Stimulated activated naive CD8-positive, alpha-beta T cell treated with anti-CD3 and anti-CD28 coated beads, Interleukin-15, Interleukin-2, amounts not matched to agents 100 U/mL and 50 U/mL, for 24 hours (primary cell): ENCODE measurements at regions not wholly inside any gene's neighbourhood (a gene's known extent, or its start where the extent isn't known, plus 50 kb on each side); places are given as distances from the start of the nearest gene placed in this dataset.
"Not testable (repeated sequence)": the region's sequence is repeated elsewhere in the genome, so short reads cannot be mapped to it uniquely, and the experiment has no call there.

Experiments used
- ATAC-seq: fragments of 150-1000 bp; cut with Tn5 transposase; one replicate; pipeline ENCODE4 v1.10.0; 2021
- DNase-seq: peaks from one replicate; pipeline ENCODE4 v3.0.0; 2021

DNA sequence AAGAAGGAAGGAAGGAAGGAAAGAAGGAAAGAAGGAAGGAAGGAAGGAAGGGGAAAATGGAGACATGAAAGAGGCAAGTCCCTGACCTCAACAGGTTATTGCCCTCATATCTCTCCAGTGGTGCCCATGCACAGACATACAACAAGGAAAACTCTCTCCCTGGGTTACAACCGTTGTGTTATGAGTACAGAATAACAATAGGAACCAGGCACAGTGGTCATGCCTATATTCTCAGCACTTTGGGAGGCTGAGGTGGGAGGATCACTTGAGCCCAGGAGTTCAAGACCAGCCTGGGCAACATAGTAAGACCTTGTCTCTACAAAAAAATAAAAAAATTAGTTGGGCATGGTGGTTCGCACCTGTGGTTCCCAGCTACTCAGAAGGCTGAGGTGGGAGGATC lies 139.4 kb upstream of the HMGA2 start:
- ATAC-seq (no peak), DNase-seq (no peak)

DNA sequence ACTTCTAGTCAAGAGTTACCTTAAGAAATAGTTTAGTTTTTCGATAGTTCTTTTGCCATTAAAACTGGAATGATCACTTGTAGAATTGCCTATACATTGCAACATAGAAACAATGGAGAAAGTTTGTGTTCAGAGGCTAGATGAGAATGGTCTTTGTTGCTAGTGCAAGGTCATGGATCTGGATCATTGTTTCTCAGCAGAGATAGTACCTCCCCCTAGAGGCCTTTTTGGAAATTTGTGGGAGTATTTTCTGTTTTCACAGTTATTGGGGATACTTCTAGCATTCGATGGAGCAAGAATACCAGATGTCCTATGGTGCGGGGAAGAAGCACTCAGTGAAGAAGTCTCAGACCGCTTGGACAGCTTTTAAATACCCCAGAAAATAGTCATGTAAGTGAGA lies 138.8 kb upstream of the HMGA2 start:
- no peak for DNase-seq
- ATAC-seq = no peak

DNA sequence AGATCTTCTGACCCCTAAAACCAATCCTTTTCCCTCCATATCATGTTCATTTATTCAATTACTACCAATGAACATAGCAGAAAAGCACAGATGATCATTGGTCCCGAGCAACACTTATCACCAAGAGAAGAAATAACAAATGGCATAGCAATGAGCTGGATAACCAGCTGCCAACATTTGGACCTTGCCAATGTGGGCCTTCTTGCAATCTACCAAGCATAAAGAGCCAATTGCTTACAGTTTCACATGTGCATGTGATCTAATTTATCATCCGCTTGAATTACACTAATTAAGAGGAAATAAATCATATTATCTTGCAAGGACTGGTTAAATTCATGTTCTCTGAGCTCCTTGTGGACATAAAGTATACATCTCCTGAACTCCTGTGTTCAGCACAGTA lies 134.8 kb upstream of the HMGA2 start:
- ATAC-seq (no peak), DNase-seq (no peak)

DNA sequence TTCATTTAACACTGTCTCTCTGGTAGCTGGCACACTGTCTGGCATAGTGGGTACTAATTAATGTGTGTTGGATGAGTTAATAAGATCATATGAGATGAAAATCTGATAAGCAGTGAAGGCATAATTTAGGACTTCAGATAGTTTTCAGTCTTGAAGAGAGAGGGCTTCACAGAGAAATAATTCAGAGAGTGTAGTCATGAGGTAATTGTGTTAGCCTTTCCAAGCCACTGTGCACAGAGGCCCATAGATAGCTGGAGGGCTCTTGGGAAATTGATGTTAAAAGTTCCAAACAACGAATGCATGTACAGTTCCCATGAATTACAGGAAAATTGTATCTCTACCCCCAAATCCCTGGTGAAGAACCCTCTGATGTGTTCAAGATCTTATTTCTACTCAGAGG lies 133.8 kb upstream of the HMGA2 start:
- ATAC-seq (no peak), DNase-seq (no peak)

DNA sequence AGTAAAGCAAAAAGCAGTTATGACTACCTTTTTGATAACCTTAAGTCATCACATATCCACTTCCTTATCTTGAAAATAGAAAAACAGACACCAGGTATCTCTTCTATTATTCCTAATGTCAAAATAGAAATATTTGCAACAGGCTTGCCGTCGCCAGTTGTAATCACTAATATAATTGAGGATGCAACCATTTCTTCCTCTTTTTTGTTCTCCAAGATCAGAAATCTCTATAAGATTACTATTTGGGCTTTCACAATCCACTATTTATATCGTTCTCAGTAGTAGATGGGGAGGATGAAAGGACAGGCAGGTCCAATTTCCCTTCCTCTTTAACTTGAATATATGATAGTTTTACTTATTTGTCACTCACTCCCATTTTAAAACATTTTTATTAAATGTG lies 130.2 kb upstream of the HMGA2 start:
- ATAC-seq = no peak
- no peak for DNase-seq

GRCh38 chr12:65695113-65695865 lies 129.0 kb upstream of the HMGA2 start:
- no peak for DNase-seq
- no peak for ATAC-seq

DNA sequence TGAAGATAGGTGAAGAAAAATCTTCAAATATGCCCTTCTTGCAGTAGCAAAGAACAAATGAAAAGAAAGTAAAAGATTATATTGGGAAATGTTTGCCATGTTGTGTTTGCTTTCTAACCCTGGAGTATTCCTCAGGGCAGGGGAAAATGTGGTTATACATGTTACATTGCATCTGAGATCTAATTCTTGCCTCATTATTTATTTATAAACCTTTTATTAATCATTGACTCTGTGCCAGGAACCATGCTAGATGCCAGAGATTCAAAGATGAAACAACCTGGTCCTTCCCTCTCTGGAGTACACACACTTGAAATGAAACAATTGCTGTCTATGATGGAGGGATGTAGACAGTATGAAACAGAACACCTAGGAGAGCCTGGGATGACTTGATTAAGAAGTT lies 128.1 kb upstream of the HMGA2 start:
- no peak for DNase-seq
- ATAC-seq = no peak

GRCh38 chr12:65699251-65699650 lies 125.0 kb upstream of the HMGA2 start:
- DNase-seq (no peak), ATAC-seq (no peak)

DNA sequence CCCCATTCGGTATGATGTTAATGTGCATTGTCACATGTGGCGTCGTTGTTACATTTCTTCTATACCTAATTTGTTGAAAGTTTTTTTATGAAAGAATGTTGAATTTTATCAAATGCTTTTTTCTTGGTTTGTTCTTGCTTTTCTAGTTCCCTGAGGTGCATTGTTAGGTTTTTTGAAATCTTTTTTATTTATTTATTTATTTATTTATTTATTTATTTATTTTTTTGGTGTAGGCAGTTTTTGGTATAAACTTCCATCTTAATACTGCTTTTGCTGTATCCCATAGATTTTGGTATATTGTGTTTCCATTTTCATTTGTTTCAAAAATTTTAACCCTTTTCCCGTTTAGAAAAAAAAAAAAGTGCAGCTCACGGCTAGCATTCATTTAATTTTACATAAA lies 121.1 kb upstream of the HMGA2 start:
- DNase-seq = no peak
- ATAC-seq = no peak

DNA sequence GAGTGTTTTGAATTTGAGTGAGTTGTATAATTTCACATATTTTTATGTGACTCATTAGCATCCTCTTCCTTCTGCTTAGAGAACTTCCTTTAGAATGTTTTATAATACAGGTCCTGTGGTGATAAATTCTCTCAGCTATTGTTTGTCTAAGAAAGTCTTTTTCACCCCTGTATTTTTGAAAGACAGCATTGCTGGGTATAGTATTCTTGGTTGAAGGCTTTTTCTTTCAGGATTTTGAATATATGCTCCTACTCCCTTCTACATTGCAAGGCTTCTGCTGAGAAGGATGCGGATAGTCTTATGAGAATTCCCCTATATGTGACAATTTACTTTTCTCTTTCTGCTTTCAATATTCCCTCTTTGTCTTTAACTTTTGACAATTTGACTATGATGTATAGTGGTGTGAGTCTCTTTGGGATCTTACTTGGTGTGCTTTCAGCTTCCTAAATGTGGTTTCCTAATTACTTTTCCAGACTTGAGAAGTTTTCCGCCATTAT lies 118.9 kb upstream of the HMGA2 start:
- DNase-seq = no peak
- no peak for ATAC-seq

- no peak for DNase-seq
- no peak for ATAC-seq
These were observed 117.2 kb upstream of the HMGA2 start for GRCh38 chr12:65707051-65707450.

GRCh38 chr12:65712260-65713004 lies 111.9 kb upstream of the HMGA2 start:
- DNase-seq (no peak), ATAC-seq (no peak)

GRCh38 chr12:65715961-65716360 lies 108.3 kb upstream of the HMGA2 start:
- DNase-seq (no peak), ATAC-seq (no peak)

DNA sequence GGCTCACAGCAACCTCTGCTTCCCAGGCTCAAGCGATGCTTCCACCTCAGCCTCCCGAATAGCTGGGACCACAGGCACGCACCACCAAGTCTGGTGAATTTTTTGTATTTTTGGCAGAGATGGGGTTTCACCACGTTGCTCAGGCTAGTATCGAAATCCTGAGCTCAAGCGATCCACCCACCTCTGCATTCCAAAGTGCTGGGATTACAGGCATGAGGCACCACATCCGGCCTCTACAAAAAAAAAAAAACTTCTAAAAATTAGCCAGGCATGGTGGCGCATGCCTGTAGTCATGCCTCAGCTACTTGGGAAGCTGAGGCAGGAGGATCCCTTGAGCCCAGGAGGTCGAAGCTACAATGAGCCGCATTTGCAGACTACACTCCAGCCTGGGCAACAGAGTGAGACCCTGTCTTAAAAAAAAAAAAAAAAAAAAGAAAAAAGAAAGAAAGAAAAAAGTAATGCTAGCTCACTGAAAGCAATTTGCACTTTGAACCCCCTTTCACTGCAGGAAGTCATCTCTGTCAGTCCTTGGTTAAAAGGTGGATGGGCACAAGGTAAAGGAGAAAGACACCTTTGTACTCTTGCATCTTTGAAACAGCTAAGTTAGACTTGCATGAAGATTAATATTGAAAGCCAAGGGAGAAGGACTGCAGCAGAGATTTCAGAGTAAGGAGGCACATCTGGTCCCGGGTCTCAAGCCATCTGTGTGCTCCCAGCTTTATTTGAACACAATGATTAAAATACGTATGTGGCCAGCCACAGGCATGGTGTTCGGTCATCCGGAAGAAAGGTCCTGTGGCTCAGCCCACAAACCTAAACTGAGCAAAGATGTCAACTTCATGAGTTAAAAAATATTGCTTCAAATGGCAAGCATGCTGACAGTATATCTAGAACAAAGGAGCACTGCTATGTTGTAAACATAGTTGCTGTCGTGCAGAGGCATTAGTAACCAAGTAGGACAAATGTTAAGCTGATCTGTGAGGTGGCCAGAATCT lies 103.8 kb upstream of the HMGA2 start:
- DNase-seq (no peak), ATAC-seq (no peak)

DNA sequence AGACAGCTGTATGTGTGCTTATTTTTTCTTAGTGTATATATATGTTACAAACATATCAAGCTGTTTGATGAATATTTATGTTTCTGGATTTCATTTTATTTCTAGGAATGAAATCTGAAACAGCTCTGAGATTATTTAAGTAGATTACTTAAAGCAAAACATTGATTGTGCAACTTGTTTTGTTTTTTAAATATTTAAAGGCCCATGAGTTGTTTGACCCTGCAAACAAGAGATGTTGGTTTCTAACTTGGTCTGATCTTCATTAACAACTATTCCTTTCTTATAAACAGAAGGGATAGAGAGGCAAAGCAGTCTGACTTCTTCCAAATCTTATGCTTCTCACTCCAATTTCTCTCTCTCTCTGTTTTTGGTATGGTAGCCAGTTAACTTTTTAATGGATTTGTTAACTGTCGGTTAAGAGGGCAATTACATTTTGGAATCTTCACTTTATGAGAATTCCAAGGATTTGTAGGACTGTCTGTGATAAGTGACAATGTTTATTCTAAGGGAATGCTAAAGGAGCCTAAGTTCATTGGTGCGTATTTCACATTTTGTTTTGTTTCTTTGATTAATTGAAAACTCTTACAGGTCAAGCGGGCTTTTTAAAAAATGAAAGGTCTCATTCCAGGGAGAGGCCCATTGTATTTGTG lies 102.6 kb upstream of the HMGA2 start:
- DNase-seq = no peak

DNA sequence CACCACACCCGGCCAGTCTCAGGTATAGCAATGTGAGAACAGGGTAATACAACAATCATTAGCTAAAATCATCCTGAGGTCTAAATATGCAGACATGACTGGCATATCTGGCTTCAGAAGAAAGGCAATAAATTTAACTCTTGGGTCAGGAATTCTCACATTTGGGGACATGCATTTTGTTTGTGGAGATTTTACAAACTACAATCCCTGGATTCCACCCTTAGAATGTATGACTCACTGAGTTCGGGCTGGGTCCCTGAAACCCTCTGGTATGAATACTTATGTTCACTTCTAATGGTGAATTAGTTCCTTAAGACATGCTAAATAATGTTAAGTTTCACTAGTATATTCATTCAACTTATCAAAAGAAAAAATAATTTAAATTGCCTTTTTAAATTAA lies 98.9 kb upstream of the HMGA2 start:
- DNase-seq (no peak), ATAC-seq (no peak)

More for the DNA sequence above, 102.6 kb upstream of the HMGA2 start:
- no peak for ATAC-seq

- ATAC-seq (no peak), DNase-seq (no peak)
These were observed 95.8 kb upstream of the HMGA2 start for GRCh38 chr12:65728455-65728847.

DNA sequence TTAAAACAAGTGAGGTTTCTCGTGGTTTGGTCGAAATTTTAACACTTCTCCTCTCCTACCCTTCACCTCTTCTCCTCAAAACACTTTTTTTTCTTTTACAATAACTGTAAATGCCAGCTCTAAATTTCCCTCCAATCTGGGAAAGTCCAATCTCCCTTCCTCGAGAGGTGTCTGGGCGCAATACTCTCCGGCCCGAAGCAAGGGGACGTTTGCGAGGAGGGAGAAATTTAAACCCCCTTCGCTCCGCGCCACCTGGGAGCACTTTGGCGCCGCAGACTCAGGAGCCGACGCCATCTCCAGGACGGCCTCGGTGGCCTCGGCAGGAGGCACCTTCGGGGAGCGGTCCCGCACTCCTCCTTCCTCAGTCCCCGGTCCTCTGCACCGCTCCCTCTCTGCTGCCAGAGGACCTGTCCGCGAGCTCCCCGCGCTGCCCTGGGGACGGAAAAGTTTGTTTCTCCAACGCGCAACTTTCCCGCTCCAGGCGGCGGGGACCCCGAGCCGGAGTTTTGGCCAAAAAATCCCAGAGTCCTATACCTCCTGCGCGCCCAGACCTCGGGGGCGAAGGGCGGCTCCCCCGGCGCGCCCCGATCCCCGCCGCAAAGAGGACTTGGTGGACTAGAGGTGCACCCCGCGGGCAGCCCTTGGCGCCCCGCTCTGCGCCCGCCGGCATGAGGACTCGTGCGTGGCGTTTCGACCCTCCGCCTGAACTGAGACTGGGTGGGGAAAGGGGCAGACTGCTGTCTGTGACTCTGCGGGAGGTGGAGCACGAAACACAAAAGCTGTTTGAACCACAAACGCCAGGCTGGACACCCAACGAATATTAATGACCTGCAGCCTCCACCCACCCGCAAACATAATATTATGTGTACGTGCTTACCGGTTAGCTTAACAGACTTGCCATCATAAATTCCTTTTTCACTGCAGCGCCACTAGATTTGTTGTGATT lies 95.2 kb upstream of the HMGA2 start:
- no peak for ATAC-seq
- DNase-seq = peak; percentile 3

DNA sequence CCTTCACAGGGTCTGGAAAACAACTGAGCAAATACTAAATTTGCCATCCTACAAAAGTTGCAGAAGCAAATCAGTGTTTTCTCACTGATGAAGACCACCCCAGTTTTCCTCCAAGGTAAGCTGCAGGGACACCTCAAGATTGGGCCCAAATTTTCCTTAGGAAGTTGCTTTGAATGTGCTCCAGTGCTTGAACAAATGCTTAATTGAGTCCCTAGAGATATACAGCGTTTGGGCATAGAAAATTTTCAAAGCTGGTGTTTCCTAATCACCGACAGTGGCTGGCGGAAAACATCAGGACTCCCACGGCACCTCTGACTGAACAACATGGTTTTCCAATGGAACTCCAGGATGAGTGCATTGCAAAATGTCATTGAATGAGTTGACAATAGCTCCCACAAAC lies 92.5 kb upstream of the HMGA2 start:
- no peak for DNase-seq
- no peak for ATAC-seq

DNA sequence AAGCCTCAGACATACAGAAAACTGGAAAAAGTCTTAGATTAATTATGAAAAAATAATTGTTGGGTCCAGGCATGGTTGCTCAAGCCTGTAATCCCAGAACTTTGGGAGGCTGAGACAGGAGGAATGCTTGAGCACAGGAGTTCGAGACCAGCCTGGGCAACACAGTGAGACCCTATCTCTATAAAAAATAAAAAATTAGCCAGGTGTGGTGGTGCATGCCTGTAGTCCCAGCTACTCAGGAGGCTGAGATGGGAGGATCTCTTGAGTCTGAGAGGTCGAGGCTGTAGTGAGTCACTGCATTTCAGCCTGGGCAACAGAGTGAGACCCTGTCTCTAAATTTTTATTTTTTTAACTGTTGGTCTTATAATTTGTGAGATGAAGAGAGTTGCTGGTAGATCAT lies 90.6 kb upstream of the HMGA2 start:
- not testable (repeated sequence) for ATAC-seq, DNase-seq

DNA sequence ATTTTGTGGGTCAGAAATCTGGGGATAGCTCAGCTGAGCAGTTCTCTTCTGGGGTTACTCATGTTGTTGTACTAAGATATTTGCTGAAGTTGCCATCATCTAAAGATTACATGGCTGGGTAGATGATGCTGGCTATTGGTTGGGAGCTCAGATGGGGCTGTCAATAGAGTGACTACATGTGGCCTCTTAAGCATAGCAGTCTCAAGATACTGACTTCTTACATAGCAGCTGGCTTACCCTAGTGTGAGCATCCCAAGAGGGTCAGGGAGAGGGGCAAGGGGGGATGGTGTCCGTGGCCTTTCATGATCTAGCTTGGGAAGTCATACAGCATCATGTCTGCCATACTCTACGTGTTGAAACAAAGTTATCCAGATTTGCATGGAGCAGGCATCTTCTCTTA lies 90.1 kb upstream of the HMGA2 start:
- DNase-seq = no peak
- no peak for ATAC-seq
